MM.1S (cell line): ENCODE measurements at regions not wholly inside any gene's neighbourhood (a gene's known extent, or its start where the extent isn't known, plus 50 kb on each side); places are given as distances from the start of the nearest gene placed in this dataset.

Experiments
- CTCF ChIP-seq: fragments of 300-600 bp; sonication (generic); IDR thresholded peaks from 2 replicates; pipeline ENCODE4 v1.5.1; 2016; ENCODE audit warnings: antibody characterized with exemption, low read length, mixed read lengths
- EZH2 ChIP-seq: fragments of 300-600 bp; sonication (generic); optimal IDR thresholded peaks from 2 replicates; pipeline ENCODE3; 2017; ENCODE audit warnings: low read depth, mild to moderate bottlenecking, antibody characterized with exemption, low read length, mixed read lengths
- EZH2phosphoT487 ChIP-seq: fragments of 300-600 bp; sonication (generic); IDR thresholded peaks from 2 replicates; pipeline ENCODE4 v1.6.1; 2018; ENCODE audit warnings: antibody characterized with exemption, low read length

- no peak for TF ChIP-seq CTCF
- TF ChIP-seq EZH2: no peak
- no peak for TF ChIP-seq EZH2phosphoT487
These were observed 117.5 kb downstream of the NOG start for GRCh38 chr17:56710986-56711385.
